ENCODE measurements at regions not wholly inside any gene's neighbourhood (a gene's known extent, or its start where the extent isn't known, plus 50 kb on each side); places are given as distances from the start of the nearest gene placed in this dataset.

DNA sequence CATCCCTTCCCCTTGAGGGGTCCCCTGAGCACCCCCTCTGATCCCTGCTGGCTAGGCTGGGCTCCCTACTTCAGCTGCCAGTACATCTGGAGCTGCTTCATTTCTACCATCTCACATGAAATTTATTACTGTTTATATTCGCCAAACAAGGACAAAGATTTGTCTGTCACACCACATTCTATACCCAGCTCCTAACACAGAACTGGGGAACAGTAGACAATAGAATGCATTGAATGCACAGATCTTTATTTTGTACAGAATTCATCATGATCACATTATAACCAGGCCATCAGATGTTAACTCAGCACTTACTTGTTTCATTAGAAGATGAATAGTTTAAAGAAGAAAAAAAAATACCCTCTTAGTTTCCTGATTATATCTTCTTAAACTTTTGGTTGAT is 159.4 kb downstream of the KLF5 start:
- no peak for TF ChIP-seq CTCF (IDR thresholded peaks at IDR 0.05; ENCODE audit: insufficient read depth, low read depth, low read length)
- TF ChIP-seq EZH2 (IDR thresholded peaks at IDR 0.05; ENCODE audit: insufficient read depth, low read length) = no peak
